Breast epithelium (tissue), 3 donors: ENCODE measurements at regions not wholly inside any gene's neighbourhood (a gene's known extent, or its start where the extent isn't known, plus 50 kb on each side); places are given as distances from the start of the nearest gene placed in this dataset.

Source experiments
- CTCF ChIP-seq, 3 donors: fragments of 450-650 bp; IDR thresholded peaks; one replicate each; pipeline ENCODE4 v1.5.1; 2016 to 2017; ENCODE audit warnings: antibody characterized with exemption in 3 of 3, mild to moderate bottlenecking in 3 of 3, moderate library complexity in 3 of 3
- POLR2A ChIP-seq: fragments of 450-650 bp; IDR thresholded peaks from one replicate; pipeline ENCODE4 v1.6.1; 2016; ENCODE audit warnings: antibody characterized with exemption, mild to moderate bottlenecking, moderate library complexity
- POLR2AphosphoS5 ChIP-seq, 3 donors: sonication (generic); formaldehyde crosslinking; IDR thresholded peaks; one replicate each; pipeline ENCODE4 v1.6.1; 2017; ENCODE audit warnings: antibody characterized with exemption in 3 of 3

DNA sequence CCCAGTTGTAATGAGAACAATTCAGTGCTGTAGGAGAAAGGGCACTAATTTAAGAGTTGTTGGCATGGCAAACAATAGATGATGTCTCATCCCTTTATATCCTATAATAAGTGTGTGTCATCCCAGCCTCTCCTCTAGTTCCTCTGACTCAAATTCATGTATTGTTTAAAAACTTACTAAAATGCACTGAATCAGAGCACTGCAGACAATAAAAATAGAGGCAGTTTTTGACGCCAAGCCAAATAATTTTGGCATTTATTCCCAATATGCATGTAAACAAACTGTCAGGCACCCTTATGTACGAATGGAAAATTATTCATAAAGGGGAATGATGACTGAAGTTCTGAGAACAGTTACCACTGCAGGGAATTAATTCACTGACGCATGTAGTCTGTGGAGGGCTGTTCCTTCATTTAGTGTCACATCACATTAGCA lies 57.9 kb upstream of the TMX1 start:
- TF ChIP-seq CTCF (IDR thresholded peaks at IDR 0.05) = no peak
- no peak for TF ChIP-seq POLR2A
- no peak for TF ChIP-seq POLR2AphosphoS5 (IDR thresholded peaks at IDR 0.05)
